HCT116 (cell line): ENCODE measurements at regions not wholly inside any gene's neighbourhood (a gene's known extent, or its start where the extent isn't known, plus 50 kb on each side); places are given as distances from the start of the nearest gene placed in this dataset.

ENCODE experiments used
- CBX3 ChIP-seq: IDR thresholded peaks from 2 replicates; pipeline ENCODE4 v1.6.1; 2012; ENCODE audit warnings: low read depth
- POLR2AphosphoS5 ChIP-seq: IDR thresholded peaks from 2 replicates; pipeline ENCODE4 v1.6.1; 2011; ENCODE audit warnings: mild to moderate bottlenecking, low read depth, low read length, moderate library complexity
- TCF7L2 ChIP-seq: IDR thresholded peaks from 2 replicates; pipeline ENCODE4 v1.7.0; 2011; ENCODE audit warnings: borderline replicate concordance, inconsistent platforms; ENCODE audit not compliant: insufficient read depth, insufficient read length; ENCODE audit errors: extremely low read depth
- TF ChIP-seq, protein P1 (sequence below), 3 experiments: fragments of 200-600 bp in 1 of 3; sonication (generic) in 1 of 3; IDR thresholded peaks in 2 of 3; conservative IDR thresholded peaks in 1 of 3; 2 replicates each; pipeline ENCODE4 v1.5.1; 2012 to 2017; ENCODE audit warnings: low read depth in 2 of 3, low read length in 2 of 3, antibody characterized with exemption in 1 of 3, borderline replicate concordance in 1 of 3, control low read depth in 1 of 3, mild to moderate bottlenecking in 1 of 3, mixed read lengths in 1 of 3, mixed run types in 1 of 3, moderate library complexity in 1 of 3; ENCODE audit not compliant: insufficient read depth in 1 of 3
- TF ChIP-seq, protein P2 (sequence below): IDR thresholded peaks from 2 replicates; pipeline ENCODE4 v1.6.1; 2012

DNA sequence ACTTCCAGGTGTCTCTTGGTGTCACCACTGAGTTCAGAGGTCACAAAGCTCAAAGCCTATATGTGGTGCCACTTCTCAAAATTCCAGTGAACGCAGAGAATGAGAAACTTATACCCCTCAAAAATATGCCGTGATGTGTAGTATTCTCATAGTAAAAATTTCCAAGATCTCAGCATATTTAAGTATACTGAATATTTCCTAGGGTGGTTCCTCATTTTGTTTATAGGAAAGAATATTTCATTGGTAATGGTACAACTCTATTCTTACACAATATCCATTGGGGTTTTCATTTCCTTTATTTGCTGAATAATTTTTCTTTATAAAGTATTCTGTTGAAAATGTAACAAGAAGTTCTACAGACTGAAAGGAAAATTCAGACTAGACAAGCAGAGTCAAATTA lies 58.9 kb upstream of the ADO start:
- TF ChIP-seq, protein P1, sequence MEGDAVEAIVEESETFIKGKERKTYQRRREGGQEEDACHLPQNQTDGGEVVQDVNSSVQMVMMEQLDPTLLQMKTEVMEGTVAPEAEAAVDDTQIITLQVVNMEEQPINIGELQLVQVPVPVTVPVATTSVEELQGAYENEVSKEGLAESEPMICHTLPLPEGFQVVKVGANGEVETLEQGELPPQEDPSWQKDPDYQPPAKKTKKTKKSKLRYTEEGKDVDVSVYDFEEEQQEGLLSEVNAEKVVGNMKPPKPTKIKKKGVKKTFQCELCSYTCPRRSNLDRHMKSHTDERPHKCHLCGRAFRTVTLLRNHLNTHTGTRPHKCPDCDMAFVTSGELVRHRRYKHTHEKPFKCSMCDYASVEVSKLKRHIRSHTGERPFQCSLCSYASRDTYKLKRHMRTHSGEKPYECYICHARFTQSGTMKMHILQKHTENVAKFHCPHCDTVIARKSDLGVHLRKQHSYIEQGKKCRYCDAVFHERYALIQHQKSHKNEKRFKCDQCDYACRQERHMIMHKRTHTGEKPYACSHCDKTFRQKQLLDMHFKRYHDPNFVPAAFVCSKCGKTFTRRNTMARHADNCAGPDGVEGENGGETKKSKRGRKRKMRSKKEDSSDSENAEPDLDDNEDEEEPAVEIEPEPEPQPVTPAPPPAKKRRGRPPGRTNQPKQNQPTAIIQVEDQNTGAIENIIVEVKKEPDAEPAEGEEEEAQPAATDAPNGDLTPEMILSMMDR (IDR thresholded peaks at IDR 0.05 in 2 of 3, conservative IDR thresholded peaks at IDR 0.05 in 1 of 3; ENCODE audit: borderline replicate concordance in 1 of 3, insufficient read depth in 1 of 3, low read depth in 2 of 3, low read length in 2 of 3): no peak
- TF ChIP-seq CBX3 (no peak), POLR2AphosphoS5 (no peak), TCF7L2 (no peak)
- TF ChIP-seq, protein P2, sequence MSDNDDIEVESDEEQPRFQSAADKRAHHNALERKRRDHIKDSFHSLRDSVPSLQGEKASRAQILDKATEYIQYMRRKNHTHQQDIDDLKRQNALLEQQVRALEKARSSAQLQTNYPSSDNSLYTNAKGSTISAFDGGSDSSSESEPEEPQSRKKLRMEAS: no peak
